GM18907 (cell line): ENCODE measurements at regions not wholly inside any gene's neighbourhood (a gene's known extent, or its start where the extent isn't known, plus 50 kb on each side); places are given as distances from the start of the nearest gene placed in this dataset.

ENCODE experiments used
- ATAC-seq: cut with Tn5 transposase; IDR thresholded peaks from one replicate; pipeline ENCODE4 v1.9.1; 2021; ENCODE audit warnings: mild to moderate bottlenecking, moderate library complexity; ENCODE audit not compliant: unreplicated experiment

- ATAC-seq, result no peak
Measured at GRCh38 chr12:127435439-127435838, 831.5 kb upstream of the TMEM132C start.

GRCh38 chr12:127438512-127439244 is 828.3 kb upstream of the TMEM132C start:
- no peak for ATAC-seq

GRCh38 chr12:127445581-127446139 is 821.3 kb upstream of the TMEM132C start:
- ATAC-seq, result no peak

- ATAC-seq, result no peak
Measured at GRCh38 chr12:127448906-127449305, 818.1 kb upstream of the TMEM132C start.

DNA sequence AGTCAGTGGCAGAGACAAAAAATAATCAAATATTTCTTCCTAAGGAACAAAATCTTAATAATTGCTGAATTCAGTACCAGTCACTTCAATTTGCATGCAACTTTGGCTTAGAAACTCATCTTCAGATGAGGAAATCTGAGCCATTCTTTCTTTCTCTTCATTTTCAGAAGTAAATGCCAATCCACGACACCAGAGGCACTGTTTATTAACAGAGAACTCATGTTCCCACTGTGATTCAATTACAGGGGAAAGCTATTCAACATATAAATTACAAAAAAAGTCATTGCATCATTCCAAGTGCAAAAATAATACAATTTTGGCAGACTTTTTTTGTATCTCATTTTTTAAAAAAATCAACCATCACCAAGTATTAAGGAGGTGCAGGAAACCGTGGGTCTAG is 816.1 kb upstream of the TMEM132C start:
- no peak for ATAC-seq

DNA sequence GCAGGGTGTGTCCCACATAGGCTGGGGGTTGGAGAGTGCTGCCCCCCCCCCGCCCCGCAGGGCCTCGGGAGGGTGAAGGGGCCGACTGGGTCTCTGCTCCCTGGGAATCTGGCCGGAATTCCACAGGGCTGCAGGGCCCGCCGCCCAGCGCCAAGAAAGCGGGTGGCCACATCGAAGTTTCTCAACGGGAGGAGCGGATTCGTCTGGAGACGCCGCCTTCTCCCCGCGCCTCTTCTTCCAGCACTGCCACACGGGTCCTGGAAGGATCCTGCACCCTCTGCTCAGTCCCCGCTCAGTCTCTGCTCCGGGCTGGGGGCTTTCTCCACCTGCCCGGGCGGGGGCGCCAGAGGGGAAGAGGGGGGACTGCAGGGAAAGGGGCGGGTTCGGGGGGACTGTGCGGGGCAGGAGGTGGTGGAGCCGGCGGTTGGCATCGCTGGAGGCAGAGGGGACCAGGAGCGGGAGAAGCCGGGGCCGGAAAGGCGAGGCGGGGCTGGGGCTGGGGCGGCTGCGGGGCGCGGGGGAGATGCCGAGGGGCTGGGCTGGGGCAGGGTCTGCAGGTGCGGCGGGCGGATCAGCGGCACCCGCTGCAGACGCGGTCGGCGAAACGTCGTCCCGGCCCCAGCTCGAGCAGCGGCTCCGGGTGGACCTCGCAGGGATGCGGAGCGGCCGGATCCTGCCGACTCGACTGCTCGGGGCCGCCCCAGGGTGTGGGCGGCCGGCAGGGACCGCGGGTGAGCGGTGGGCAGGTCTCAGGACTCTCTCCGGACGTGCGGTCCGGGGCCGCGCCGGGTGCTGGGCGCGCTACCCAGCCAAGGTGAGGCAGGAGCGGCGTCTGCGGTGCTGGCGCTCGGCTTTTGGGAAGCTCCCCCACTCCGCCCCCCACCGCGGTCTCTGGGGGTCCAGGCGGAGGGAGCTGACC is 811.4 kb upstream of the TMEM132C start:
- no peak for ATAC-seq

- no peak for ATAC-seq
Measured at GRCh38 chr12:127457726-127458125, 809.2 kb upstream of the TMEM132C start.

GRCh38 chr12:127459166-127459565 is 807.8 kb upstream of the TMEM132C start:
- ATAC-seq, result no peak

GRCh38 chr12:127459687-127460086 is 807.3 kb upstream of the TMEM132C start:
- no peak for ATAC-seq

DNA sequence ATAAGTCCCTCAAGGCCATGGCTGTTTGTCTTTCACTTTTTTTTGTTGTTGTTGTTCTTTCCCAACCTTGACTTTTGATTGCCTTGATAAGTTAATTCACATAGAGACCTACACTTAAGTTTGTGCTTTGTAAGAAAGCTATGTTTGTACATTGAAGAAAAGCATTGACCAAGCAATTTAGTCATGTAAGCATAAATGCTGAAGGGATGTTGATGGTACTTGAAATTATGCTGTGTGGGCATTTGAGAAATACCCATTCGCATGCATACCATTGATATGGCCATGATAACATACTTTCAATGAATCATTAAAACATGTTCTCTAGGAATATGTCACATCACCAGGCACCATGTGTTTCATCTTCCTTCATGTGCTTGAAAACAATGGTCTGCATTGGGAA is 803.7 kb upstream of the TMEM132C start:
- ATAC-seq, result no peak

DNA sequence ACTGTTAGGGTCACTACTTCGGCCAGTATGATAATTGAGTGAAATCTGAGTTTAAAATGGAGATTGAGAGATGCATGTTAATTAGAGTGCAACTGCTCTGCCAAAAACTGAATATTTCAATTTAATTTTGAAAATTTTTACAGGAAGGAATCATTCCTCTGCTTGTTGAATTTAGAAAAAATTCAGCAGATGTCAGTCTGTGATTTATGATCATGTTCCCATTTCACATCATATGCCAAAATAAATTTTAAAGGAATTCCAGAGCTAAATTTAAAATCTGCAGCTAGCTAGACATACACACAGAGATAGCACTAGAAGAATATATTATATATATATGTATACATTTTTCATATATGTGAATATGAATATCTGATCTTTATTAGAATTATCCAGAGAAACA is 797.6 kb upstream of the TMEM132C start:
- no peak for ATAC-seq

GRCh38 chr12:127473766-127474165 is 793.2 kb upstream of the TMEM132C start:
- ATAC-seq, result no peak

- ATAC-seq, result no peak
Measured at GRCh38 chr12:127479256-127479655, 787.7 kb upstream of the TMEM132C start.

DNA sequence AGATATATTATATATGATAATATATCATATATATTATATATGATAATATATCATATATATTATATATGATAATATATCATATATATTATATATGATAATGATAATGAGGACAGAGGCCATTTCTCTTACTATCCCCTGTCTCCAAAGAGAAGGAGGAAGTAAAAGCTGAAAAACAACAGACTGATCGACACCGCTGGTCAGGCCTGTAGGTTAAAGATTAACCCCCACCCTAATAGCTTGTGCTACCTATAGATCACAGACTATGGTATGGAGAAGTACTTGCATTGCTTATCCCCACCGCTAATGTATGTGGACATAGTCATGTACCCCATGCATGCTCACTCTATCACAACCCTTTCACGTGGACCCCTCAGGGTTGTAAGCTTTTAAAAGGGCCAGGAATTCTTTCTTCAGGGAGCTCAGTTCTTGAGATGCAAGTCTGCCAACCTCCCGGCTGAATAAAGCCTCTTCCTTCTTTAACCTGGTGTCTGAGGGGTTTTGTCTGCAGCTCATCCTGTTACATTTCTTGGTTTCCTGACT is 786.1 kb upstream of the TMEM132C start:
- no peak for ATAC-seq

DNA sequence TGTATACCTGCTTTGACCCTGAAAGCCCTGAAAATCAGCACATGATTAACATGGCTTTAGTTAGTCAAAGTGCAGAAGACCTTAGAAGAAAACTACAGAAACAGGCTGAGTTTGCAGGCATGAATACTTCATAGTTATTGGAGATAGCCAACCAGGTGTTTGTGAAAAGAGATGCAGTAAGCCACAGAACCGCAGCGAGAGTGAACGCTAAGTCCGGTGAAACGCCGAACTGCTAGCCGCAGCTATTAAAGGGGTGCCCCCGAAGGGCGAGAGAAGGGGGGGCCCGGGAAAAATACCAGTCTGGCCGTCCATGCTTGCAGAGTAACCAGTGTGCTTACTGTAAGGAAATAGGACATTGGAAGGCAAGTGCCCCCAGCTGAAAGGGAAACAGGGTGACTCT is 784.0 kb upstream of the TMEM132C start:
- ATAC-seq, result no peak

DNA sequence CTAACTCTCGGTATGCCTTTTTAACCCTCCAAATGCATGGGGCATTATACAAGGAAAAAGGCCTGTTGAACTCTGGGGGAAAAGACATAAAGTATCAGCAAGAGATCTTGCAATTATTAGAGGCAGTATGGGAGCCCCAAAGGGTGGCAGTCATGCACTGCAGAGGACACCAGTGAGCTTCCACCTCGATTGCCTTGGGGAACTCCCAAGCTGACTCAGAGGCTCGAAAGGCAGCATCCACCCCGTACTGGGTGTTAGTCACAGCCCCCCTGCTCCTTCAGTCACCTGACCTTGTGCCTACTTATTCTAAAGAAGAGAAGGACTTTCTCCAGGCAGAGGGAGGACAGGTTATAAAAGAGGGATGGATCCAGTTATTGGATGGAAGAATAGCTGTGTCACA is 781.4 kb upstream of the TMEM132C start:
- no peak for ATAC-seq

DNA sequence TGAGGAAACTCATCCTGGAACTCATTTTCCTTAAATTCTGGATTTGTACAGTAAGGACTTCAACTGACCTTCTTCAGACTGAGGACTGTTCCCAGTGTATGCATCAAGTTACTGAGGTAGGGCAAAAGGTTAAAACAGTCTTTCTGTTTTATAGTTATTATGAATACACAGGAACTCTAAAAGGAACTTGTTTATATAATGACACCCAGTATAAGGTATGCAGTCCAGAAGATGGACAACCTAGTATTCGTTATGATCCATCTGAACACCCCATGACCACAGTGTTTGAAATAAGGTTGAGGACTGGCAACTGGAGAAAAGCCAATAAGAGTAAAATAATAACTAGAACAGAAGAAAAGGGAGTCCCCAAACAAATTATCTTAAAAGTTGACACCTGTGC is 779.9 kb upstream of the TMEM132C start:
- no peak for ATAC-seq

- no peak for ATAC-seq
Measured at GRCh38 chr12:127489061-127489460, 777.9 kb upstream of the TMEM132C start.

GRCh38 chr12:127494961-127495915 is 771.7 kb upstream of the TMEM132C start:
- ATAC-seq, result no peak

DNA sequence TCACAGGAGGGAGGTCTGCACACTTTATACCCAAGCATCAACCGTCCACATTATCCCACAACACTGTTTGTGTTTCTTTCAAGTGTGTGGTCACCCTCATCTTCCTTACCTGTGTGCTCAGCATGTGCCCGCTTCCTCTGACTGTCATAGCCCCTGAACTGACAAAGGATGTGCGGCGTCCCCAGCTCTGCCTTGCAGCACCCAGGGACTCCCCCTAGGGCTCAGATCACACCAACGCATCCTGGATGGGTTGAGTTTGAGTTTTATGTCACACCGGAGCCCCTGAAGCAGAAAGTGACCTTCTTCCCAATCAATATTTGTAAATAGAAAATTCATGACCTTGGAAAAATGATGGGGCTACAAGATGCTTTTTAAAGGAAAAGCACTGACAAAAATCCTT is 770.7 kb upstream of the TMEM132C start:
- ATAC-seq, result no peak
